ENCODE measurements at regions not wholly inside any gene's neighbourhood (a gene's known extent, or its start where the extent isn't known, plus 50 kb on each side); places are given as distances from the start of the nearest gene placed in this dataset.

DNA sequence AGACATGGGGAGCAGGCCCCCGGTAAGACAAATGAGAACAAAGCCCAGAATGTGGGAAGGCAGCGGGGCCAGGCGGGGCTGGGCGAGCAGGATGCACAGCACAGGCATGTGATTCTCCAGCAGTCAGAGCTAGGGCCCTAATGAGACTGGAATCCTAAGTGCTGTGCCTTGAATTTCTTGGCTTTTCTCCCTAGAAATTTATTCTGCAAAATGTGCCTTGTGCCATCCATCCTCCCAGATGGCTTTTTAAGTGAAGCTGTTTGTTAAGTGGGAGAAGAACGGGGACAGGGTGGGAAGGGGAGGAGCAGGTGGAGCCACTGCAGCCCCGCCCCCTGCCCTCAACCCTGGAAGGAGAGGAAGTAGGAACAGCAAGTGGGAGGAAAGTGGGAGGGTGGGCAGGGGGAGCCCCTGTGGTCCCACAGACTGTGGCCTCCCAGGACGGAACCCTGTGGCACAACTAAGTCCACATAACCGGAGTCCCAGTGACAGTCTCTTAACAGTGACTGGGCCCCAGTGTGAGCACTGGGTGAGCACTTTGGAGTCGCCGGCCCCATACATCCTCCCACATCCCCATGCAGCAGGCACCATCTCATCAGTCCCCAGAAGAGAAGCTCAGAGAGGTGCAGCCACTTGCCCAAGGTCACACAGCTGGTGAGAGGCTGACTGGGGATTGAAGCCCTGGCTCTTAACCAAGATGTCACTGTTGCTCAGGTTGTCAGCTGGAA lies 216.9 kb downstream of the MATN1 start:
- intact Hi-C loops (cut with micrococcal nuclease; ENCODE audit: unreplicated experiment) (no loop called here), in situ Hi-C loops (cut with HindIII; ENCODE audit: extremely low pct_ligation_motif_present, low pct_unique_long_range_greater_than_20kb) (no loop called here)
- ChIA-PET CTCF (ENCODE audit: low intra/inter-chr PET ratio, low total read pairs) (no interaction called here), POLR2A (no interaction called here)
- no peak overlapping the region for H3K4me3 ChIP-seq (replicated peaks in 1 of 3; ENCODE audit: insufficient read depth in 1 of 3, low read depth in 2 of 3, low read length in 3 of 3)
- WGBS (ENCODE audit: low lambda C conversion rate), result 33% methylated on average over 6 of the region's 10 CpGs
- no peak for FAIRE-seq
- no peak overlapping the region for H2AFZ ChIP-seq (ENCODE audit: low read length)
- H3K4me2 ChIP-seq (ENCODE audit: low read depth, low read length), result no peak overlapping the region
- H3K27ac ChIP-seq (ENCODE audit: extremely low read length, insufficient read depth, low read length), result no peak overlapping the region
- no peak overlapping the region for H3K9ac ChIP-seq (ENCODE audit: insufficient read depth, low read depth, low read length)
- BruUV-seq (replicated peaks), result no TSS peak
- H3K4me1 ChIP-seq (ENCODE audit: insufficient read depth, low read length), result no peaks in the 10 kb centered on the region
- H4K20me1 ChIP-seq (ENCODE audit: insufficient read depth, low read length), result no peaks in the 10 kb centered on the region
- peak; percentile 81 for TF ChIP-seq ZNF768 (CRISPR knock-in tag; IDR thresholded peaks at IDR 0.05)
- TF ChIP-seq ZNF737 (CRISPR knock-in tag; IDR thresholded peaks at IDR 0.05; ENCODE audit: borderline replicate concordance), result no peak
- ATAC-seq, result no peak
- no peak for DNase-seq (ENCODE audit: low spot score)
- no peaks in the 10 kb centered on the region for H3K36me3 ChIP-seq (replicated peaks in 1 of 2; ENCODE audit: control insufficient read depth in 1 of 2, insufficient read depth in 2 of 2, low read length in 2 of 2)
- H3K9me3 ChIP-seq (ENCODE audit: low read length), result no peaks in the 10 kb centered on the region
- peaks cover 0 to 3% of the 10 kb centered on the region in 2 experiments; a peak in 2 of 5 replicates for H3K27me3 ChIP-seq (ENCODE audit: control insufficient read depth in 1 of 2, insufficient read depth in 2 of 2, low read length in 2 of 2)
- H3K79me2 ChIP-seq (ENCODE audit: insufficient read depth, low read length), result no peaks in the 10 kb centered on the region

DNA sequence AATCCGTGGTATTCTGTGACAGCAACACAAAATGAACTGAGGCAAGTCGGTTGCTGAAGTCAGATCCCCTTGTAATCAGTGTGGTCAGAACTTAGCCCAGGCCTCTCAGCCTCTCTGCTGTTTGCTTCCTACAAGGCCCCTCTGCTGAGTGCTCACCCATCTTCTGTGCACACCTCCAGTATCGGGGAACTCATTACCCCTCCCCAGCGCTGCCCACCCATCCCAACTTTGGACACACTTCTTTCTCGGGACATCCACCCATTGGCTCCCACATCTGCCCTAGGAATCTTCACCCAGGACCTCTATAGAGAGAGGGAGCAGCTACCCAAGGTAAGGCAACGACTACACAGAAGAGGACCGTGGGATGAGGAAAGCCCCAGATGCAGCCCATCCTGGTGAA lies 217.5 kb downstream of the MATN1 start:
- H3K36me3 ChIP-seq (replicated peaks in 1 of 2; ENCODE audit: control insufficient read depth in 1 of 2, insufficient read depth in 2 of 2, low read length in 2 of 2), result no peaks in the 10 kb centered on the region
- no peak overlapping the region for H3K4me2 ChIP-seq (ENCODE audit: low read depth, low read length)
- H3K27ac ChIP-seq (ENCODE audit: extremely low read length, insufficient read depth, low read length), result no peak overlapping the region
- 28% methylated on average over 7 of the region's 7 CpGs for WGBS (ENCODE audit: low lambda C conversion rate)
- no TSS peak for BruUV-seq (replicated peaks)
- H4K20me1 ChIP-seq (ENCODE audit: insufficient read depth, low read length), result no peaks in the 10 kb centered on the region
- no peak for DNase-seq (ENCODE audit: low spot score)
- intact Hi-C loops (cut with micrococcal nuclease; ENCODE audit: unreplicated experiment) (no loop called here), in situ Hi-C loops (cut with HindIII; ENCODE audit: extremely low pct_ligation_motif_present, low pct_unique_long_range_greater_than_20kb) (no loop called here)
- no peaks in the 10 kb centered on the region for H3K9me3 ChIP-seq (ENCODE audit: low read length)
- TF ChIP-seq ZNF274 (CRISPR knock-in tag; IDR thresholded peaks at IDR 0.05) (no peak), U2AF1 (optimal IDR thresholded peaks at IDR 0.05; ENCODE audit: low read depth, low read length) (no peak), ZNF564 (CRISPR knock-in tag; IDR thresholded peaks at IDR 0.05) (no peak)
- TF ChIP-seq, protein P1, sequence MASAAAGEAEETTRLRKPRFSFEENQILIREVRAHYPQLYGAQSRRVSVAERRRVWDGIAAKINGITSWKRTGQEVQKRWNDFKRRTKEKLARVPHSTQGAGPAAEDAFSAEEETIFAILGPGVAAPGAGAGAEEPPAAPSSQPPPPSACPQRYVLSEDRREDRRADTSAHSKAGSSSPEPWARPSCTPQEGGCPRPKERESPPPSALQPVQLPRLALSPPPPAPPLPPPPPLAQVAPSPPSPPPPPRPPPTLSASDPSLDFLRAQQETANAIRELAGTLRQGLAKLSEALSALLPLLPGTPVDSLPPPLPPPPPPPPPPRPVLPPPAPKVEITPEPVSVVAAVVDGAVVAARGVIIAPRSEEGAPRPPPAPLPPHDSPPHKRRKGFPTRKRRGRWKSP (CRISPR knock-in tag; IDR thresholded peaks at IDR 0.05), result no peak
- no peak for FAIRE-seq
- no peak overlapping the region for H3K4me3 ChIP-seq (replicated peaks in 1 of 3; ENCODE audit: insufficient read depth in 1 of 3, low read depth in 2 of 3, low read length in 3 of 3)
- ChIA-PET POLR2A (no interaction called here), CTCF (ENCODE audit: low intra/inter-chr PET ratio, low total read pairs) (no interaction called here)
- no peak for ATAC-seq
- no peaks in the 10 kb centered on the region for H3K79me2 ChIP-seq (ENCODE audit: insufficient read depth, low read length)
- H2AFZ ChIP-seq (ENCODE audit: low read length), result no peak overlapping the region
- H3K27me3 ChIP-seq (ENCODE audit: control insufficient read depth in 1 of 2, insufficient read depth in 2 of 2, low read length in 2 of 2), result peaks cover 0 to 3% of the 10 kb centered on the region in 2 experiments; a peak in 2 of 5 replicates
- no peak overlapping the region for H3K9ac ChIP-seq (ENCODE audit: insufficient read depth, low read depth, low read length)
- H3K4me1 ChIP-seq (ENCODE audit: insufficient read depth, low read length), result no peaks in the 10 kb centered on the region
